Iris pigment epithelial cell (primary cell): ENCODE measurements at regions not wholly inside any gene's neighbourhood (a gene's known extent, or its start where the extent isn't known, plus 50 kb on each side); places are given as distances from the start of the nearest gene placed in this dataset.

Experiments used
- DNase-seq: peaks from one replicate; pipeline ENCODE4 v3.0.0-alpha.2; 2011; ENCODE audit warnings: low read depth

DNA sequence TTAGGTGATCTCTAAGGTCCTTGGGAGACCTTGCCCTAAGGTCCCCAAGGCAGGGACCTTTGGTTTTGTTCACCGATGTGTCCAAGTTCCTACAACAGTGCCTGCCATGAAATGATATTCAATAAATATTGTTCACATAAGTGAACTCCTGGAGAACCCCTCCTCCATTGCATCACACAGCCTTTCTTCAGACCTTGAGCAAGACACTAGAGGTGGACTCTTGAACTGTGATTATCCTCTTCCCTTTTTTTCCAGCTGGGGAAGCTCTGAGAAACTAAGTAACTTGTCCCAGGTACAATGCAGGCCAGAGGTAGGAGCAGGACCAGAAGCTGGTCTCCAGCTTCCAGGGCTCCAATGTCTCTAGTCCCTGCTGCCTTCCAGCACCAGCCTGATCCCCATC, 76.6 kb upstream of the LMO1 start:
- no peak for DNase-seq

GRCh38 chr11:8339592-8340022, 75.9 kb upstream of the LMO1 start:
- DNase-seq = no peak

DNA sequence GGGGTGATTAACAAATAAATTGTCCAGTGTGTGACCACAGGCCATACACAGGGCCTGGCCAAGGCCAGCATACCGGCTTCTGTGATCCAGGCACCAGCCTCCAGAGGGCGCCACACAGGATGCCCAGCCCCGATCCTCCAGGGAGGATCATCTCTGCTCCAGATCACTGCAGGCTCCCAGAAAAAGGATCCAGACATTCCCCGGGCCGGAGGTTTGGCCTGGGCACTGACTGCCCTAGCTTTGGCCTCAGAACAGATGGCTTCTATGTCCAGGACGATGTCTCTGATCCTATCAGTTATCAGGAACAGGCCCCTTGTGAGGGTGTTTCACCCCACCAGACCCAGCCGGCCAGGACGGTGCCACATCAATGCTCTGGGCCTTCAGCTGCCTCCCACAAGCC, 74.5 kb upstream of the LMO1 start:
- peak; percentile 35 for DNase-seq

GRCh38 chr11:8337130-8337795, 73.6 kb upstream of the LMO1 start:
- DNase-seq = no peak

- no peak for DNase-seq
Measured at GRCh38 chr11:8336356-8337129, 72.9 kb upstream of the LMO1 start.

- peak; percentile 51 for DNase-seq
Measured at GRCh38 chr11:8335683-8336082, 72.0 kb upstream of the LMO1 start.

DNA sequence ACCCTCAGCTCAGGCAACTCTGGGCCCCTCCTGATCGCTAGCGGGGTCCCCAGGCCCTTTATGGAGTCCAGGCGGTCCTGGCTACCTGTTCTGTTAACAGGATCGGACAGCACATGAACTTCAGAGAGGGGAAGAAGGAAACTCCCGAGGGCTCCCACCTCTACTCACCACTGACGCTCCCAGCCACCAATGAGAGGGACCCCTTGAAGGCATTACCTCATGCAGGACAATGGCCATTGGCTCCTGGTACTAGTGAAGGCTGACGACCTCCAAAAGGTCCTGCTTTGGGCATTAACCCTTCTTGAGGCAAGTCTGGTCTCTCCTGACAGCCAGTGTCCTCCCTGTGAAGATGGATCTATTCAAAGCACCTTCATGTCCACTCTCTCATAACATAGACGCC, 71.5 kb upstream of the LMO1 start:
- no peak for DNase-seq

GRCh38 chr11:8333811-8334401, 70.2 kb upstream of the LMO1 start:
- peak; percentile 33 for DNase-seq

DNA sequence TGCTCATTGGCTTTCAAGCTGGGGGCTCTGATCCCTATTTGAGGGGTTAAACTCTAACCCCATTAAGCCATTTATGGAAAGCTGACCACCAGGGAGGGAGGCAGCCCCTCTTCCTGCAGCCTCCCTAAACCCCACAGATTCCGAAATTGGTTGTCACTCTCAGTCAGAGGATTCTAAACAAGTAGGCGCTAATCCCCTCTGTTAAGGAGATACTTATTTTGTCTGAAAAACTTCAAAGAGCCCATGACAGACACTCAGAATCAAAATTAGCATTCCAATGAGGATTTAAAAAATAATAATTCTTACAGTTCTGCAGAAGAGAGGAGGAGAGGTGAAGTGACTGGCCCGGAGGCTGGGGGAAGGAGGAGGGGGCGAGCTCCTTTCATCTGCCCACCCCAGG, 69.7 kb upstream of the LMO1 start:
- DNase-seq = no peak

- no peak for DNase-seq
Measured at GRCh38 chr11:8332891-8333290, 69.2 kb upstream of the LMO1 start.

DNA sequence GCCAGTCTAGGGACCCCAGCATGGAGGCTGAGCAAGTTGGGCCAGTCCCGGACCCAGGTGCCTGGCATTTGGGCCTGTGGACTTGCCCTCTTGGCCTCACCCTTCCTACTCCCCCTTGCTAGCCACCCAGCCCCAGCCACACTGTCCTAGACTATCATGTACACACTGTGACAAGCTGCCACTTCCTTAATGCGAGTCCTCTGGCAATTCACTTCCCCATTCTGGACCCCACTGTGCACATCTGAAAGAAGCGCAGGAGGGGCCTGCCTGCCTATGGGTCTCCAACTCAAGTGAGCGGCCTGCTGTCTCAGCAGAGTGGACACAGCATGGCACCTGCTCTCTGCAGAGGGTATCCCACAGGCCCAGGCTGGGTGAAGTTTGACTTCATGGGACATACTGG, 68.5 kb upstream of the LMO1 start:
- DNase-seq = no peak

GRCh38 chr11:8331767-8332166, 68.1 kb upstream of the LMO1 start:
- DNase-seq = peak; percentile 29

DNA sequence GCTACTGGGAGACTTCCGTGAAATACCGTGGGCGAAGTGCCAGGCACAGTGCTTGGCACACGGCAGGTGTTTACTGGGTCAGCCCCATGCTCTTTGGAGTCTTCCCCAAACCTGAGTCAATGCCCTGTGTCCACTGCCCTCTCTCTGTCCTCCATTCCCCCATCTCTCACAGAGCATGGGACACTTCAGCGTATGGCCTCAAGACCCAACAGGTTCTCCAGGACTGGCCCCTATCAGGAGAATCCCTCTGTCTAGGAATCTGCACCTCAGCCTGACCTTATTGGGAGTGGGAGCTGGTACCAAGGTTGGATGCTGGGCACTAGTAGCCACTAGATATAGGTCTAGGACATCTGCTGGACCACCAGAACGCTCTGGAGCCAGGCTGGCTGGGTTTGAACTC, 67.2 kb upstream of the LMO1 start:
- no peak for DNase-seq

- DNase-seq = no peak
Measured at GRCh38 chr11:8330404-8330803, 66.7 kb upstream of the LMO1 start.

DNA sequence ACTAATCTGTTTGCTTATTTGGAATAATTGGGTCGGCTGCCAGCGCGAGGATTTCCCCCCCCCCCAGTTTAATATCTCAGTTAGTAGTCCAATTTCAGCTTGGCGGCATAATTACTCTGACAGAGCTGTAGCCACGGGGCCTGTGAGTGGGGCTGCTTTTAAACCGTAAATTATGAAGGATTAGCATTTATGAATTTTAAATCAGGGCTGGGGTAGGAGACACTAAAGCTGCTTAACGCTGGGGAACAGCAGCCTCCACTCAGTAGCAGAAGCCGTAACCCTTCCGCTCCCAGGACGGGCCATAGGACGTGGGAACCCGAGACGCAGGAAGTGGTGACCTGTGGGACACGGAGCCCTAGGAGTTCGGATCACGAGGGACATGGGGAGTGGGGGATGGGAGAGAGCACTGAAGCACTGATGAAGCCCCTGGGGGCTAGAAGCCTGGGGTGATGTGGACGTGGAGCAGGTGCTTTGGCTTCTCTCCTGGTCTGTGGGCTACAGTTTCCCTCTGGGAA, 66.2 kb upstream of the LMO1 start:
- DNase-seq = no peak

- no peak for DNase-seq
Measured at GRCh38 chr11:8329336-8329735, 65.7 kb upstream of the LMO1 start.

DNA sequence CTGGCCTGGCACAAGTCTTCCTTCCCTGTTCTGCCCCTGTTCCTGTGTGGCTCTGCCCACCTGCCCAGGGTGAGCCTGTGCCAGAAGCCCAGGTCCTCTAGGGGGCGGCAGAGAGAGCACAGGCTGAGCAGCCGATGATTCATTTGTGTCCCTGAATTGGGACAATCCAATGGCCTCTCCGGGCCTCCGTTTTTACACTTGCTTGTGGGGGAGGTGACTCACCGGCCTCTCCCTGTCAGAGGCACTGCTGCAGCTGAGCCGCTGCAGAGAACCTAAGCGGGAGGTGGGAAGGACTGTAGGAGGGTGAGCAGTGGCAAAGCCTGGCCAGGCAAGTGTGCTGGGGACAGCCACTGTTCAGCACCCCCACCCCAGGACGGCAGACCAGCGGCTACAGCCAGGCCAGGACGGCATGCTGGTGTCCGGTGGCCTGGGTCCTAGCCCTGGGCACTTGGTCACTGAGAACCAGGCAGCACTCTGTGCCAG, 65.2 kb upstream of the LMO1 start:
- peak; percentile 69 for DNase-seq

DNA sequence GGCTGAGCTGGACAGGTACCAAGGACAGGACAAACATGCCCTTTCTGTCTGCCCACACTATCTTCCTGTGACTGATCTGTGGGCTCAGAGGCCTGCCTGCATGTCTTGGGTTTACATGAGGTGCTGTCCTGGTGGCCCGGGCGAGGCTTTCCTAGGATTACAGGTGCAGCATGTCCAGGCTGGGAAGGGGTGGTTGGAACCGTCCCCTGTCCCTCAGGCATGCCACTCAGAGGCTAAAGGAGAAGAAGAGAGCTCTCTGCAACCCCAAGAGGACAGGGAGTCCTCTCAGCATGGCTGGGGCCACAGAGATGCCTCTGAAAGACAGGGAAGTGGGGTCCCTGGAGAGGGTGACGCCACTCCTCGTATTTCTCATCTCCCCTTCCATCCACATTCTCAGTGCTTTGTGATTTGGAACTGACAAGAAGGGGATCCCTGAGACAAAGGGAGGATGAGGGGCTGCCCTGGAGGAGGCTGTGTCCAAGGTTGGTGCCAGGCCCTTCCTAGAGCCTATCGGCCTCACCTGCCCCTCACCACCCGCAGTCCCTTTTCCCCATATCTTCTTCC, 64.6 kb upstream of the LMO1 start:
- no peak for DNase-seq

DNA sequence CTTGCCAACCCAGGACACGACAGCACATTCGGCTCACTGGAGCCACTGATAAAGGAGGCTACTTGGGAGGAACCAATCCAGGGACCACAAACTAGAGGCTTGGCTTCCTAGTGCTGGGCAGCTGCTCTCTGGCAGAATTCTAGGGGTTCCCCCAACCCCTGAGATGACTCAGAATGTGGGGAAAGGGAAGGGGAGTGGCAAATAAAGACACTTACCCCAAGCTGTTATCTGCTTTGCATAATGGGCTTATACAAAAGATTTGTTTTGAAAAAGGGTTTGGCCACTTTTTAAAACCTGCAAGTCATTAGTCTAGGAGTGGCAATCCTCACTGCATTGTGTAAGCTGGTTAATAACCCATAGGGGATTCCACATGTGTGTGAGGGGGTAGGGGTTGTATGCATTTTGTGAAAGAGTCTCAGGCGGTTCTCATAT, 64.1 kb upstream of the LMO1 start:
- DNase-seq = peak; percentile 9

- DNase-seq = no peak
Measured at GRCh38 chr11:8326337-8326736, 62.7 kb upstream of the LMO1 start.

DNA sequence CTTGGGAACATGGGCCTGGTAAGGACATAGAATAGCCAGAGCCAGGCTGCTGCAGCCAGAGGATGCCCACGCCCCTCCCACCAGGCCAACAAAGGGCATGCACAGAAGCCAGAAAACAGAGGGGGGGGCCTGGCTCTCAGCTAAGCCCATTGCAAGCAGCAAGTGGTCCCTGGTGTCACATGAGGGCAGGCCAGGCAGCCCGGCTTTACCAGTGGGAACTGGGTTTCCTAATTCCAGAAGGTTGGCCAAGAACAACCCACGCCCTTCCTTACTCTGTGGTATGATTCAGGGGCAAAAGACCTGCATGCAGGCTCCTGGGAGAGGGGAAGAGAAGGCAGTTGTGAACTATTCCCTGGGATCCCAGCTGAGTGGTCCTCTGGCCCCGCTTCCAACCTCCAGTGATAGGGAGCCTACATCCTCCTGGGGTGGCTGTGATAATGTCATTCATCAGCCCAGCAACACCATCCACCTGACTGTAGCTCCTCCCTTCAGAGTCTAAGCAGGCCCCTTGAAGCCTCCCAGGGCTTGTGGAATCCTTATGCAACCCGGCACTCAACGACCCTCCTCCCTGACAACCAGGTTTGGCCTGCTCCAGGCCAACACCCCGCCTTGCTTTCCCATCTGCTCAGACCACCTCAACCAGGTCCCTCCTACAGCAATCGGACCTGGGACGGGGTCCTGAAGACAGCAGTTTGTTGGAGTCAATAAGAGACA, 62.1 kb upstream of the LMO1 start:
- no peak for DNase-seq
